ENCODE measurements at regions not wholly inside any gene's neighbourhood (a gene's known extent, or its start where the extent isn't known, plus 50 kb on each side); places are given as distances from the start of the nearest gene placed in this dataset.

GRCh38 chr12:28824193-28824846 lies 324.8 kb upstream of the FAR2 start:
- no peak for DNase-seq (ENCODE audit: low read depth)

GRCh38 chr12:28824849-28825248 lies 324.2 kb upstream of the FAR2 start:
- DNase-seq (ENCODE audit: low read depth) = no peak

- no peak for DNase-seq (ENCODE audit: low read depth)
Measured at GRCh38 chr12:28826766-28827165, 322.3 kb upstream of the FAR2 start.

- no peak for DNase-seq (ENCODE audit: low read depth)
Measured at GRCh38 chr12:28827861-28828260, 321.2 kb upstream of the FAR2 start.

GRCh38 chr12:28828318-28828717 lies 320.8 kb upstream of the FAR2 start:
- DNase-seq (ENCODE audit: low read depth) = no peak

- DNase-seq (ENCODE audit: low read depth) = no peak
Measured at GRCh38 chr12:28830491-28830890, 318.6 kb upstream of the FAR2 start.

- no peak for DNase-seq (ENCODE audit: low read depth)
Measured at GRCh38 chr12:28844718-28845117, 304.4 kb upstream of the FAR2 start.

- no peak for DNase-seq (ENCODE audit: low read depth)
Measured at GRCh38 chr12:28851781-28852180, 297.3 kb upstream of the FAR2 start.

- no peak for DNase-seq (ENCODE audit: low read depth)
Measured at GRCh38 chr12:28855761-28856310, 293.2 kb upstream of the FAR2 start.

- no peak for DNase-seq (ENCODE audit: low read depth)
Measured at GRCh38 chr12:28857369-28857768, 291.7 kb upstream of the FAR2 start.

GRCh38 chr12:28859551-28859950 lies 289.5 kb upstream of the FAR2 start:
- no peak for DNase-seq (ENCODE audit: low read depth)

- DNase-seq (ENCODE audit: low read depth) = no peak
Measured at GRCh38 chr12:28865776-28866175, 283.3 kb upstream of the FAR2 start.

- no peak for DNase-seq (ENCODE audit: low read depth)
Measured at GRCh38 chr12:28866296-28866695, 282.8 kb upstream of the FAR2 start.

GRCh38 chr12:28866715-28867503 lies 282.2 kb upstream of the FAR2 start:
- DNase-seq (ENCODE audit: low read depth) = no peak

- no peak for DNase-seq (ENCODE audit: low read depth)
Measured at GRCh38 chr12:28868414-28868813, 280.7 kb upstream of the FAR2 start.

GRCh38 chr12:28869197-28869596 lies 279.9 kb upstream of the FAR2 start:
- DNase-seq (ENCODE audit: low read depth) = no peak

GRCh38 chr12:28870839-28871440 lies 278.1 kb upstream of the FAR2 start:
- DNase-seq (ENCODE audit: low read depth) = no peak

- DNase-seq (ENCODE audit: low read depth) = no peak
Measured at GRCh38 chr12:28872654-28873268, 276.3 kb upstream of the FAR2 start.

- DNase-seq (ENCODE audit: low read depth) = no peak
Measured at GRCh38 chr12:28874758-28875157, 274.3 kb upstream of the FAR2 start.

GRCh38 chr12:28876196-28876798 lies 272.8 kb upstream of the FAR2 start:
- DNase-seq (ENCODE audit: low read depth) = no peak

GRCh38 chr12:28877854-28878253 lies 271.2 kb upstream of the FAR2 start:
- DNase-seq (ENCODE audit: low read depth) = no peak

GRCh38 chr12:28878629-28879028 lies 270.4 kb upstream of the FAR2 start:
- no peak for DNase-seq (ENCODE audit: low read depth)

Data from forelimb muscle (tissue), 1 donor.